ENCODE measurements at regions not wholly inside any gene's neighbourhood (a gene's known extent, or its start where the extent isn't known, plus 50 kb on each side); places are given as distances from the start of the nearest gene placed in this dataset.

DNA sequence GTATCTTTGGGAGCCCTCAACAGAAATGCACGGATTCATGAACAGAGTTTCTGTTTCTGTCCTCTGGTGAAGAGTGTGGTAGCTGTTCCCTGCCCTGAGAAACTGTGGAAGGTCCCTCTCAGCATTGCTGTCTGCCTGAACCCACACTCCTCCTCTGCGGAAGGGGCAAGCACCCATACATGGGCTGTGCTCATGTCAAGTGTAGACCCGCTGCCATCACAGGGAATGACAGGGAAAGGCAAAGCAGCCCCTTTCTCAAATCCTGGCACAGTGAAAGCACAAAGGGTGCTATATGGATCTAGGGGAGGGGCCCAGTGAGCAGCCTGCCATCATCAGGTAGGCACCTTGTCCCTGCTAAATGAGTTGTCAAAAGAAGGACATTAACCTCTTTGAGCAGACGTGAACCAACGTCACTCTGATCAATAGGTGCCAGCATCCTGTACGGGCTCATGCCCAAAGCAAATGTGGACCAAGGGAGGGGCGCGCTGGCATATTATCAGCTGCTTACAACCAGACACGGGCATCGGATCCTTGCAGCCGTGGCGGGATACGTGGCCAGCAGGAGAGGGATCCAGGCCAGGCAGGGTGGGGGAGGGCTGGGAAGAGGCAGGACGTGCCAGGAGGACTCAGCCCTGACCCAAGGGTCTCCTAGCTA is 231.2 kb upstream of the PMEPA1 start:
- no peak for TF ChIP-seq POLR2A (IDR thresholded peaks at IDR 0.05)
- TF ChIP-seq CTCF (IDR thresholded peaks at IDR 0.05) = no peak
